Tibial nerve (tissue), 4 donors: ENCODE measurements at regions not wholly inside any gene's neighbourhood (a gene's known extent, or its start where the extent isn't known, plus 50 kb on each side); places are given as distances from the start of the nearest gene placed in this dataset.

ENCODE experiments used
- EP300 ChIP-seq, 2 donors: sonication (generic); formaldehyde crosslinking; IDR thresholded peaks; one replicate each; pipeline ENCODE4 v1.6.1; 2017; ENCODE audit warnings: antibody characterized with exemption in 2 of 2, mild to moderate bottlenecking in 1 of 2
- POLR2A ChIP-seq, 2 donors: fragments of 450-650 bp; IDR thresholded peaks; one replicate each; pipeline ENCODE4 v1.6.1; 2017; ENCODE audit warnings: antibody characterized with exemption in 2 of 2, mild to moderate bottlenecking in 2 of 2, moderate library complexity in 2 of 2
- TF ChIP-seq, protein P1 (sequence below), 5 experiments: fragments of 200-600 bp in 3 of 5; fragments of 450-650 bp in 2 of 5; sonication (generic) in 3 of 5; IDR thresholded peaks; one replicate each; pipeline ENCODE4 v1.5.1; 2016 to 2019; ENCODE audit warnings: antibody characterized with exemption in 5 of 5, mild to moderate bottlenecking in 3 of 5, moderate library complexity in 2 of 5

- TF ChIP-seq, protein P1, sequence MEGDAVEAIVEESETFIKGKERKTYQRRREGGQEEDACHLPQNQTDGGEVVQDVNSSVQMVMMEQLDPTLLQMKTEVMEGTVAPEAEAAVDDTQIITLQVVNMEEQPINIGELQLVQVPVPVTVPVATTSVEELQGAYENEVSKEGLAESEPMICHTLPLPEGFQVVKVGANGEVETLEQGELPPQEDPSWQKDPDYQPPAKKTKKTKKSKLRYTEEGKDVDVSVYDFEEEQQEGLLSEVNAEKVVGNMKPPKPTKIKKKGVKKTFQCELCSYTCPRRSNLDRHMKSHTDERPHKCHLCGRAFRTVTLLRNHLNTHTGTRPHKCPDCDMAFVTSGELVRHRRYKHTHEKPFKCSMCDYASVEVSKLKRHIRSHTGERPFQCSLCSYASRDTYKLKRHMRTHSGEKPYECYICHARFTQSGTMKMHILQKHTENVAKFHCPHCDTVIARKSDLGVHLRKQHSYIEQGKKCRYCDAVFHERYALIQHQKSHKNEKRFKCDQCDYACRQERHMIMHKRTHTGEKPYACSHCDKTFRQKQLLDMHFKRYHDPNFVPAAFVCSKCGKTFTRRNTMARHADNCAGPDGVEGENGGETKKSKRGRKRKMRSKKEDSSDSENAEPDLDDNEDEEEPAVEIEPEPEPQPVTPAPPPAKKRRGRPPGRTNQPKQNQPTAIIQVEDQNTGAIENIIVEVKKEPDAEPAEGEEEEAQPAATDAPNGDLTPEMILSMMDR (IDR thresholded peaks at IDR 0.05) = no peak
- no peak for TF ChIP-seq POLR2A (IDR thresholded peaks at IDR 0.05)
- TF ChIP-seq EP300 (IDR thresholded peaks at IDR 0.05) = no peak
These were observed 310.8 kb upstream of the SLIT2 start for GRCh38 chr4:19940861-19941260.
